ENCODE measurements at regions not wholly inside any gene's neighbourhood (a gene's known extent, or its start where the extent isn't known, plus 50 kb on each side); places are given as distances from the start of the nearest gene placed in this dataset.
"Not testable (repeated sequence)": the region's sequence is repeated elsewhere in the genome, so short reads cannot be mapped to it uniquely, and the experiment has no call there.

GRCh38 chr12:89161557-89161956, 190.7 kb downstream of the DUSP6 start:
- in situ Hi-C loops (cut with MboI; ENCODE audit: low sequenced_read_pairs): no loop called here
- Histone ChIP-seq H3K4me1 (no peaks in the 10 kb centered on the region), H3K27me3 (ENCODE audit: low read depth) (no peaks in the 10 kb centered on the region), H3K9me3 (no peaks in the 10 kb centered on the region), H3K36me3 (replicated peaks) (no peaks in the 10 kb centered on the region), H3K4me3 (no peak overlapping the region)
- DNase-seq (ENCODE audit: low spot score in 2 of 2): no peak

- no peak overlapping the region for H3K4me3 ChIP-seq
- in situ Hi-C loops (cut with MboI; ENCODE audit: low sequenced_read_pairs): no loop called here
- H3K36me3 ChIP-seq (replicated peaks): no peaks in the 10 kb centered on the region
- no peaks in the 10 kb centered on the region for H3K27me3 ChIP-seq (ENCODE audit: low read depth)
- no peaks in the 10 kb centered on the region for H3K9me3 ChIP-seq
- H3K4me1 ChIP-seq: no peaks in the 10 kb centered on the region
- no peak for DNase-seq (ENCODE audit: low spot score in 2 of 2)
Measured at GRCh38 chr12:89160716-89161123, 191.6 kb downstream of the DUSP6 start.

- no peaks in the 10 kb centered on the region for H3K9me3 ChIP-seq
- no peaks in the 10 kb centered on the region for H3K36me3 ChIP-seq (replicated peaks)
- H3K4me3 ChIP-seq: no peak overlapping the region
- DNase-seq (ENCODE audit: low spot score in 2 of 2): no peak
- no peaks in the 10 kb centered on the region for H3K27me3 ChIP-seq (ENCODE audit: low read depth)
- H3K4me1 ChIP-seq: no peaks in the 10 kb centered on the region
- in situ Hi-C loops (cut with MboI; ENCODE audit: low sequenced_read_pairs): no loop called here
Measured at GRCh38 chr12:89157413-89157812, 194.9 kb downstream of the DUSP6 start.

GRCh38 chr12:89156862-89157262, 195.4 kb downstream of the DUSP6 start:
- no peak for DNase-seq (ENCODE audit: low spot score in 2 of 2)
- no peaks in the 10 kb centered on the region for H3K4me1 ChIP-seq
- H3K27me3 ChIP-seq (ENCODE audit: low read depth): no peaks in the 10 kb centered on the region
- no peaks in the 10 kb centered on the region for H3K36me3 ChIP-seq (replicated peaks)
- in situ Hi-C loops (cut with MboI; ENCODE audit: low sequenced_read_pairs): no loop called here
- no peak overlapping the region for H3K4me3 ChIP-seq
- no peaks in the 10 kb centered on the region for H3K9me3 ChIP-seq

- Histone ChIP-seq H3K4me3 (no peak overlapping the region), H3K36me3 (replicated peaks) (no peaks in the 10 kb centered on the region), H3K27me3 (ENCODE audit: low read depth) (no peaks in the 10 kb centered on the region), H3K4me1 (no peaks in the 10 kb centered on the region), H3K9me3 (no peaks in the 10 kb centered on the region)
- DNase-seq (ENCODE audit: low spot score in 2 of 2): no peak
- in situ Hi-C loops (cut with MboI; ENCODE audit: low sequenced_read_pairs): no loop called here
Measured at GRCh38 chr12:89156340-89156739, 196.0 kb downstream of the DUSP6 start.

- Histone ChIP-seq H3K4me1 (no peaks in the 10 kb centered on the region), H3K27me3 (ENCODE audit: low read depth) (no peaks in the 10 kb centered on the region), H3K9me3 (no peaks in the 10 kb centered on the region), H3K36me3 (replicated peaks) (no peaks in the 10 kb centered on the region), H3K4me3 (no peak overlapping the region)
- no peak for DNase-seq (ENCODE audit: low spot score in 2 of 2)
- in situ Hi-C loops (cut with MboI; ENCODE audit: low sequenced_read_pairs): no loop called here
Measured at GRCh38 chr12:89155826-89156225, 196.5 kb downstream of the DUSP6 start.

- Histone ChIP-seq H3K4me1 (no peaks in the 10 kb centered on the region), H3K4me3 (no peak overlapping the region), H3K27me3 (ENCODE audit: low read depth) (no peaks in the 10 kb centered on the region), H3K36me3 (replicated peaks) (no peaks in the 10 kb centered on the region), H3K9me3 (no peaks in the 10 kb centered on the region)
- in situ Hi-C loops (cut with MboI; ENCODE audit: low sequenced_read_pairs): no loop called here
- DNase-seq (ENCODE audit: low spot score in 2 of 2): no peak
Measured at GRCh38 chr12:89154743-89155499, 197.4 kb downstream of the DUSP6 start.

GRCh38 chr12:89153341-89153740, 199.0 kb downstream of the DUSP6 start:
- no peaks in the 10 kb centered on the region for H3K4me1 ChIP-seq
- H3K27me3 ChIP-seq (ENCODE audit: low read depth): no peaks in the 10 kb centered on the region
- DNase-seq (ENCODE audit: low spot score in 2 of 2): no peak
- no peak overlapping the region for H3K4me3 ChIP-seq
- H3K36me3 ChIP-seq (replicated peaks): no peaks in the 10 kb centered on the region
- in situ Hi-C loops (cut with MboI; ENCODE audit: low sequenced_read_pairs): no loop called here
- no peaks in the 10 kb centered on the region for H3K9me3 ChIP-seq

GRCh38 chr12:89151536-89151935, 200.8 kb downstream of the DUSP6 start:
- no peaks in the 10 kb centered on the region for H3K27me3 ChIP-seq (ENCODE audit: low read depth)
- DNase-seq (ENCODE audit: low spot score in 2 of 2): no peak
- H3K9me3 ChIP-seq: no peaks in the 10 kb centered on the region
- no peaks in the 10 kb centered on the region for H3K4me1 ChIP-seq
- H3K4me3 ChIP-seq: no peak overlapping the region
- in situ Hi-C loops (cut with MboI; ENCODE audit: low sequenced_read_pairs): no loop called here
- H3K36me3 ChIP-seq (replicated peaks): no peaks in the 10 kb centered on the region

GRCh38 chr12:89150789-89151188, 201.5 kb downstream of the DUSP6 start:
- DNase-seq (ENCODE audit: low spot score in 2 of 2); H3K9me3 ChIP-seq; H3K36me3 ChIP-seq (replicated peaks); in situ Hi-C loops (cut with MboI; ENCODE audit: low sequenced_read_pairs); H3K27me3 ChIP-seq (ENCODE audit: low read depth); H3K4me3 ChIP-seq; H3K4me1 ChIP-seq: not testable (repeated sequence)

GRCh38 chr12:89140602-89141238, 211.6 kb downstream of the DUSP6 start:
- H3K27me3 ChIP-seq (ENCODE audit: low read depth): no peaks in the 10 kb centered on the region
- DNase-seq (ENCODE audit: low spot score in 2 of 2): no peak
- H3K36me3 ChIP-seq (replicated peaks): no peaks in the 10 kb centered on the region
- no peaks in the 10 kb centered on the region for H3K9me3 ChIP-seq
- no peak overlapping the region for H3K4me3 ChIP-seq
- in situ Hi-C loops (cut with MboI; ENCODE audit: low sequenced_read_pairs): no loop called here
- no peaks in the 10 kb centered on the region for H3K4me1 ChIP-seq

- no peaks in the 10 kb centered on the region for H3K4me1 ChIP-seq
- in situ Hi-C loops (cut with MboI; ENCODE audit: low sequenced_read_pairs): no loop called here
- no peaks in the 10 kb centered on the region for H3K9me3 ChIP-seq
- no peaks in the 10 kb centered on the region for H3K36me3 ChIP-seq (replicated peaks)
- H3K27me3 ChIP-seq (ENCODE audit: low read depth): no peaks in the 10 kb centered on the region
- H3K4me3 ChIP-seq: no peak overlapping the region
- no peak for DNase-seq (ENCODE audit: low spot score in 2 of 2)
Measured at GRCh38 chr12:89140141-89140540, 212.2 kb downstream of the DUSP6 start.

- no peak for DNase-seq (ENCODE audit: low spot score in 2 of 2)
- Histone ChIP-seq H3K27me3 (ENCODE audit: low read depth) (no peaks in the 10 kb centered on the region), H3K4me1 (no peaks in the 10 kb centered on the region), H3K36me3 (replicated peaks) (no peaks in the 10 kb centered on the region), H3K9me3 (no peaks in the 10 kb centered on the region), H3K4me3 (no peak overlapping the region)
- in situ Hi-C loops (cut with MboI; ENCODE audit: low sequenced_read_pairs): no loop called here
Measured at GRCh38 chr12:89139390-89139789, 212.9 kb downstream of the DUSP6 start.

- Histone ChIP-seq H3K9me3 (no peaks in the 10 kb centered on the region), H3K27me3 (ENCODE audit: low read depth) (no peaks in the 10 kb centered on the region), H3K36me3 (replicated peaks) (no peaks in the 10 kb centered on the region), H3K4me3 (no peak overlapping the region), H3K4me1 (no peaks in the 10 kb centered on the region)
- DNase-seq (ENCODE audit: low spot score in 2 of 2): no peak
- in situ Hi-C loops (cut with MboI; ENCODE audit: low sequenced_read_pairs): no loop called here
Measured at GRCh38 chr12:89138048-89138852, 214.1 kb downstream of the DUSP6 start.

Data from HAP-1 (cell line).